HG03521 (cell line): ENCODE measurements at regions not wholly inside any gene's neighbourhood (a gene's known extent, or its start where the extent isn't known, plus 50 kb on each side); places are given as distances from the start of the nearest gene placed in this dataset.

Experiments used
- ATAC-seq: cut with Tn5 transposase; IDR thresholded peaks from one replicate; pipeline ENCODE4 v1.9.1; 2021; ENCODE audit warnings: mild to moderate bottlenecking, moderate library complexity; ENCODE audit not compliant: unreplicated experiment

DNA sequence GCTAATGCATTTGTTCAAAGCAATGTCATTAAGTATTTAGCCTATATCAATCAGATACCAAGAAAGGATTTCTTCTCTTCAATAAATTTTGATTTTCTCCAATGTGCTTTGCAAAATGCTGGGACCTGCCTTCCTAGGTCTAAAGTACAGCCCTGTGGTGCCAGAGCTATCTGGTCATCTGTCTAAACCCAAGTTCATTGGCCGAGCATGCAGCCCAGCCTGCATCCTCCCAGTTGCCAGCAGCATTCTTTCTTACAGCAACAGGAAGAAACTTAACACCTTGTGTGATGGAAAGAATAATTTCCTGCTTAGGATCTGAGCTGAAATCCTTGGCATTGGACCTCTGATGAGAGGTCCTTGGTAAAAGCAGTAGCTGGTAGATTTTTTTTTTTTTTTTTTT lies 310.0 kb downstream of the RBM26 start:
- no peak for ATAC-seq

DNA sequence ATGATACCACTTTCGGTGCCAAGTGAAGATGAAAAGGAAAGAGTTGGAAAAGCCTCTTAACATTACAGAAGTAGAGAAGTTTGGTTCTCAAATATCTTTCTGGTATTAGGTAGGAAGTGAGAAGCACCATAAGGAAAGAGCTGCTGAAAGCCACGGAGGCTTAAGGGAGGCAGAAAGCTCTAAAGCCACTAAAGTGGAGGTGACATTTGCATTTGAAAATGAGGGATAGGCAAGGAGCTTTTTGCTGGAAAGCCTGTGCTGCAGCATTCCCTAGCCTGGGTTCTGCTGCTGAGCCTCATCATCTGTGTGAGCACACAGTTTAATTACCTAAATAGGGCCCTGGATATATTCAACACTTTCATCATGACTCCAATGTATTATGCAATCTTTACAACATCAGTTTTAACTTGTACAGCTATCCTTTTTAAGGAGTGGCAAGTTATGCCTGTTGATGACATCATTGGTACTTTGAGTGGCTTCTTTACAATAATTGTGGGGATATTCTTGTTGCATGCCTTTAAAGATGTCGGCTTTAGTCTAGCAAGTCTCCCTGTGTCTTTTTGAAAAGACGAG lies 315.4 kb downstream of the RBM26 start:
- no peak for ATAC-seq

DNA sequence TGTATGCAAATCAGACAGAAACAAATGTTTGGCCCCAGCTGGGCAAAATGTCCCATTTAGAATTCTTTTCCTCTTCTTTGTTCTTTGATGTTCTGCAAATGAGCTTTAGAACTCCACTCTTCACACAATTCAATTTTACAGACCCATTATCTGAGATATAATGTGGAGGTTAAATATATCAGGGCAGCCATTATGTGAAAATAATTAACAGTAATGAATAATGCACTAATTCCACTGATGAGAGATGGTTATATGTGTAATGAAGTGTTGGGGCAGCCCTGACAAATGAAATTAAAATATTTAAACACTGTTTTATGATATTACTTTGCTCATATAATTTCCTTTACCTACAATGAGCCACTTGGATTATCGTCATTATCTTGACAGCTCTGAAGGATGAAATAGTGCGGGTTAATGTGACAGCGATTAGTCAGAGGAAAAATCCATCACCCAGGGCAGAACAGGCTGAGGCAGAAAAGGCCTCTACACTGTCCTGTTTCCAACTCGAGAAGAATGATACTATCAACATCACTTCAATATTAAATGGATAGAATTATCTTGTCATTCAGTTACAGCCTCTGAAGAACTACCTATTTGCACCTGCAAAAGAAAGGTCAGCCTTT lies 321.1 kb downstream of the RBM26 start:
- no peak for ATAC-seq

DNA sequence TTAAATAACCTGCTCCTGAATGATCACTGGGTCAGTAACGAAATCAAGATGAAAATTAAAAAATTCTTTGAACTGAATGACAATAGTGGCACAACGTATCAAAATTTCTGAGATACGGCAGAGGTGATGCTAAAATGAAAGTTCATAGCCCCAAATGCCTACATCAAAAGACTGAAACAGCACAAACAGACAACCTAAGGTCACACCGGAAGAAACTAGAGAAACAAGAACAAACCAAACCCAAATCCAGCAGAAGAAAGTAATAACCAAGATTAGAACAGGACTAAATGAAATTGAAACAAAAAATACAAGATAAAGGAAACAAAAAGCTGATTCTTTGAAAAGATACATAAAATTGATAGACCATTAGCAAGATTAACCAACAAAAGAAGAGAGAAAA lies 324.1 kb downstream of the RBM26 start:
- no peak for ATAC-seq

DNA sequence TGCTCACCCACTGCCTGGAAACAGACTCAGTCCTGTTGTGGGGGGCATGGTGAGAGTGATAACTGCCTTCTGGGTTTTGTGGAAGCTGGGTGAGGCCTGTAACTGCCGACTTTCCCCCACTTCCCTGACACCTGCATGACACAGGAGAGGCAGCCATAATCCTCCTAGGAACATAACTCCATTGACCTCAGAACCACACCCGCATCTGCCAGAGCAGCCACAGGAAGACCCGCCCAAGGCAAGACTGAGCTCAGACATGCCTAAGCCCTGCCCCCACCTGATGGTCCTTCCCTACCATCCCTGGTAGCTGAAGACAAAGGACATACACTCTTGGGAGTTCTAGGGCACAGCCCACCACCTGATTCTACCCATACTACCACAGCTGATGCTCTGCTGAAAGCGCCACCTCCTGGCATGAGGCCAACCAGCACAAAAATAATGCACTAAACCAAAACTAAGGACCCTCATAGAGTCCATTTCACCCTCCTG lies 326.7 kb downstream of the RBM26 start:
- no peak for ATAC-seq

DNA sequence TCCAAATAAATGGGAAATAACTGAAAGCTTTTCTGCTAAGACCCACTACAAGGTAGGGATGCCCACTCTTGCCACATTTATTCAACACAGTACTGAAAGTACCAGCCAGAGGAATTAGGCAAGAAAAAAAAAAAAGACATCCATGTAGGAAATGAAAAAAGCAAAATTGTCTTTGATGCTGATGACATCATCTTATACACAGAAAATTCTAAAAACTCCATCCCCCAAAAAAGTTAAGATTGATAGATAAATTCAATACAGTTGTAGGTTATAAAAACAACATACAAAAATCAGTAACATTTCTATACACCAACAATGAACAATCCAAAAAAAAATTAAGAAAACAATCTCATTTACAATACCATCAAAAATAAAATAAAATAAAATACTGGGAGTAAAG lies 330.4 kb downstream of the RBM26 start:
- no peak for ATAC-seq

DNA sequence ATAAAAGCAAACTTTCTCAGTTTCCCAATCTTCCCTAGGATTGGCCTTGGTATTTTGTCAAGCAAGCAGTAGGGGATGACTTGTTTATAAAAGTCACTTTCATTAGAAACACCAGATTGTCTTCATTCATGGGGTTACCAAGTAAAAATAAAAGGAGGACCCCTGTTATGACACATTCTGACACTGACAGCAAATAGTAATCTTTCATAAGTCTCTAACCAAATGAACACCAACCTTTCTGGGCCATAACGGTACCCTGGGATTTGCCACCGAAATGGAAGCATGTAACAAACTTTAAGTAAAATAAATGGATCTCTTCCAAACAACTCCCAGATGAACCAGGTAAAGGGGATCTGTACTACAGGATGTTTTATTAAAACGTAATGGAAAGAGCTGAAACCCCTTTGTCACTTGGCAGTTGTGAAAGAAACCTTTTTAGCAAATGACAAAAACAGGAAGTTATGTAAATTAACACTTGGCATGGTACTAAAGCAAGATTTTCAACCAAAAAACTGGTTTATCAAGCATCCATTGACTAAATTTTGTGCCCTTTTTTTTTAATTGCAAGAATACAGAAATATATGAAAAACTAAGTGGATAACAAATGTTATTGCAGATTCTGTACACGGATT lies 335.6 kb downstream of the RBM26 start:
- ATAC-seq, result no peak

DNA sequence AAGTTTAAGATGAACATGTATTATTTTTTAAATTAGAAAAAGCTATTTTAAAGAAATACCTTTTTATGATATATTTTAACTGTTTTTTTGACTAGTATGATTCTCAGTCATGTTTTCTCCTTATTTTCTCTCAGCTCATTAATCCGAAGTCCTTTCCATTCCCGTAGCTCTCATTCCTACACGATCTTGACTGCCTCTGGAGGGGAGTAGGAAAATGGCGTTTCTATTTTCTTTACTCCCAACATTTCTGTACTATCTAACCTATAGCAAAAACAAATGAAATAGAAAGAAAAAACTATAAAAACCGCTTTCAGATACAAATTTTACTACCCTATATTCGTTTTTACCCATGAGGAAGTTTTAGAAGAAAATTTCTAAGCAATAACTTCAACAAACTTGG lies 343.8 kb downstream of the RBM26 start:
- ATAC-seq, result no peak

DNA sequence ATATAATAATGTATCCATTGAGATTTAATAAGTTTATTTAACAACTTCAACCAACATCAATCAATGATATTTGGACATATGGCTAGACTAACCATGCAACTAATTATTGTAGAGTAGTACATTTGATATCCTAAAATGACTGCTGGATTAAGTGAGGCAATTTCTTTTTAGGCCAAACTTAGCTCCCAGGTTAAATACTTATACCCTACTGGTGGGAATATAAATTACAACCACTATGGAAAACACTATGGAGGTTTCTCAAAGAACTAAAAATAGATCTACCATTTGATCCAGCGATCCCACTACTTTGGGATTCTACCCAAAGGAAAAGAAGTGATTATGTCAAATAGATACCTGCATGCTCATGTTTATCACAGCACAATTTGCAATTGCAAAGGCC lies 345.8 kb downstream of the RBM26 start:
- no peak for ATAC-seq

DNA sequence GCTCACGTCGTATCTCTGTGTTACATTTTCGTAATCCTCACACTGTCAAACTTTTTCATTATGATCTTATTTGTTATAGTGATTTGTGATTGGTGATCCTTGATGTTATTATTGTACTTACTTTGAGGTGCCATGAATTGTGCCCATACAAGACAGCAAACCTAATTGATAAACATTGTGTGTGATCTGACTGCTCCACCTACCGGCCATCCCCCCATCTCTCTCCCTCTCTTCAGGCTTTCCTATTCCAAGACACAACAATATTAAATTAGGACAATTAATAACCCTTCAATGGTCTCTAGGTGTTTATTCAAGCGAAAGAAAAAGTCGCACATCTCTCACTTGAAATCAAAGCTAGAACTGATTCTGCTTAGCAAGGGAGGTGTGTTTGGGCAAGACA lies 349.3 kb downstream of the RBM26 start:
- no peak for ATAC-seq

DNA sequence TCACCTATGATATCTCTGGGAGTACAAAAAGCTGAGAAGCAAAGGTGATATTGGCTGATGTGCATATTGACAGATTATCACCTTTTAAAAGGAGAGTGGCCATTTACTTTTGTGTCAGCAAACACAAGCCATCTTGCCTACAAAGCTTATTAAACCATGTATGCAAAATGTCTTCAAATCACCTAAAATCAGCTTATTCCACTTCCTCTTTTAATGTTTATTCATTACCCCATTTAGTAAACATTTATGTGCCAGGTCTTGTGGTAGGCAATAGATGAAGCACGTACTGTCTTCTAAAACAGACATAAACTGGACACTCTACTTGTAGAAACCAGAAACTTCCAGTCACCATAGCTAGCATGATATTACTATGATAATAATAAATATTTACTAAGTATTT lies 354.6 kb downstream of the RBM26 start:
- no peak for ATAC-seq

DNA sequence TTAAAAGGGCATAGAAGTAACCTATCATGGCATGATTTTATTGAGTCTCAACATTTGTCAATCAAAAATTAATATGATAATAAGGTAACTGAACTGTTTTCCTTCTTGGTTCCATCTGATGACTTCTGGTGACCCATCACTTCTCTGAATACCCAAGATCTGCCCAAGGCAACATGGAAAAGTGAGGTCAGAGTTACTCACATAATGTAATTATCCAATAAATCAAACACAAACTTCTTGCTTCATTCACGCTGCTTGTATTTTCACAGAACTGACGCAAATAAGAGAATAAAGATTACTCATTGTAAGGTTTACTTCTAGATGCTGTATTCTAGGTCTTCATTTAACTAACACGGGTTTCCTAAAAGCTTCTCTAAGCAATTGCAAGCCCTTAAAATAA lies 361.6 kb downstream of the RBM26 start:
- ATAC-seq, result no peak

DNA sequence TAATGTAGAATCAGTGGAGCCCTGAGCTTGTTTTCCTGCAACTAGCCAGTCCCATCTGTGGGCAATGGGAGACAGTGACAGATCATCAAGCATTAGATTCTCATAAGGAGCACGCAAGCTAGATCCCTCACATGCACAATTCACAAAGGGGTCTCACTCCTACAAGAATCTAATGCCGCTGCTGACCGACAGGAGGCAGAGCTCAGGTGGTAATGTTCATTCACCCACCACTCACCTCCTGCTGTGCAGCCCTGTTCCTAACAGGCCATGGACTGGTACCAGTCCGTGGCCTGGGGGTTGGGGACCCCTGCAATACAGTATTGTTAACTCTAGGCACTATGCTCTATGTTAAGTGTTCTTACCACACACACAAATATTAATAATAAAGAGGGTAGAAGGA lies 362.8 kb downstream of the RBM26 start:
- ATAC-seq, result no peak

DNA sequence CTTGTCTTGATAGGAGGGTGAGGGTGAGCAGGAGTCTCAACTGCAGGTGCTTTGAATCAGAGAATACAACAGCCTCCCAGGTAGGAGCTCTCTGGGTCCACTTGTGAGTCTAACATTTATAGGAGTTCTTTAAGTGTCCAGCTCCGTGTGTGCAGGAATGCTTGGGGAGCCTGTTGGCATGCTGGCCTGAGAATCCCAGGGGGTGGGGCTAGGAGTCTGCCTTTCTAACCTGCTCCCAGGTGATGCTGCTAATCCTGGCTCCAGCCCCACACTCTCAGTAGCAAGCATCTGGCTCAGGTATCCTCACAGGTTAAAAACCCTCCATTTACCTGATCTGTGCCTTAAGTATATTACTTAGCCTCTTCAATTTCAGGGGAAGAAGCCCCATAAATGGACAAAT lies 368.9 kb downstream of the RBM26 start:
- ATAC-seq, result no peak

DNA sequence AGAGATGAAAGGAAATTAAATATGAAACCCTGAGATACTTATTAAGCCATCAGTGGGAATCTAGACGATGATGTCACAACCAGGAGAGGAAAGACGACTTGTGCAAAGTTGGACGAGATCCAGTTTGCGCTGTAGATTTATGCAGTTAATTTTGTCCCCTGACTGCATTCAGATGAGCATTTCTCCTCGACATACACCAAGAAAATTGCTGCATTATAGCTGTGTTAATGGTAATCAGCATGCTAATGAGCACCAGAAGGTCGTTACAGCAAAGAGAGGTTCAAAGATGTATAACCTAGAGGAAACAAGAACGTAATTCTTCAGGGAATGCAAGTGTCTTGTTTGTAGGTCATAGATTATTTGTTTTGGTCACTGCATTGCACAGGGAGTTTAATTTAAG lies 371.7 kb downstream of the RBM26 start:
- no peak for ATAC-seq

DNA sequence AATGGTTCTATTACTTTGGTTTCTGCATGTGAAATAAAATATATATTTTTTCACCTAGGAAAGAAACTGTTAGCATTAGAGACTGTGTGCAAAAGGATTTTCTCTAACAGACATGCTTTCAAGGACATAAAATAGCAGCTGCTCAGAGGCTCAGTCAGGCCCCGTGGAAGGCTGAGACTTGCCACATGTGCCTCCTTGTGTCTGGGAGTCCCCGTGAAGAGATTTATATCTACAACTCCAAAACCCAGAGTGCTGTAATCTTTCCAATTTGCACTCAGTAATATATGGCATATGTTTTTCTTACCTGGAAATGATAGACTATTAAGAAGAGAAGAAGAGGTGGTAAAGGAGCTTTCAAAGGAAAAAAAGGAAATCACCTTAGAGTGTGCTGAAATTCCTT lies 371.6 kb upstream of the OBI1 start:
- ATAC-seq, result no peak

DNA sequence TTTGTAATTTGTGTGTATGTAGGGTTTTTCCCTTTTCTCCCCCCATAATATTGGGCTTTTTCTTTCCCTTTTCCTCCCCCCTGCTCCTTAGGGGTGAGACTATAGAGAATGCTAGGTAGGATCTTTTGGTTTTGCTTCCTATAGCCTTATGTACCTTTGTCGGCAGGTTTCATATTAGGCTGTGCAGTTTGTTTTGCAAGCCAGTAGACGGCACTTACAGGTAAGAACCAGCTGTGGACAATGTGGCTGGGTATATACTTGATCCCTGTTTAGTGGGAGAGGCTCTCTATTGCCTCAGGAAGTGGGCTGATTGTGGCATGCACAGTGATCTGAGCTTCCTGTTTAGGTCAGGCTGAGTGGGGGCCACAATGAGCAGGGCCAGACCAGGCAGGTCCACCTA lies 359.2 kb upstream of the OBI1 start:
- no peak for ATAC-seq

DNA sequence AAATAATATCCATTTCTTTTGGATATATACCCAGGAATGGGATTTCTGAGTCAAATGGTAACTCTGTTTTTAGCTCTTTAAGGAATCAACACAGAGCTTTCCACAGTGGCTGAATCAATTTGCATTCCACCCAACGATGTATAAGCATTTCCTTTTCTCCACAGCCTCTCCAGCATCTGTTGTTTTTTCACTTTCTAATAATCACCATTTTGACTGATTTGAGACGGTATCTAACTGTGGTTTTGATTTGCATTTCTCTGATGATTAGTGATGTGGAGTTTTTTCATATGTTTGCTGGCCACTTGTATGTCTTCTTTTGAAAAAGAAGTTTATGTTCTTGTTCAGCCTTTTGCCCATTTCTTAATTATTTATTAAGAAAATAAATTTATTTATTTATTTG lies 352.2 kb upstream of the OBI1 start:
- no peak for ATAC-seq

DNA sequence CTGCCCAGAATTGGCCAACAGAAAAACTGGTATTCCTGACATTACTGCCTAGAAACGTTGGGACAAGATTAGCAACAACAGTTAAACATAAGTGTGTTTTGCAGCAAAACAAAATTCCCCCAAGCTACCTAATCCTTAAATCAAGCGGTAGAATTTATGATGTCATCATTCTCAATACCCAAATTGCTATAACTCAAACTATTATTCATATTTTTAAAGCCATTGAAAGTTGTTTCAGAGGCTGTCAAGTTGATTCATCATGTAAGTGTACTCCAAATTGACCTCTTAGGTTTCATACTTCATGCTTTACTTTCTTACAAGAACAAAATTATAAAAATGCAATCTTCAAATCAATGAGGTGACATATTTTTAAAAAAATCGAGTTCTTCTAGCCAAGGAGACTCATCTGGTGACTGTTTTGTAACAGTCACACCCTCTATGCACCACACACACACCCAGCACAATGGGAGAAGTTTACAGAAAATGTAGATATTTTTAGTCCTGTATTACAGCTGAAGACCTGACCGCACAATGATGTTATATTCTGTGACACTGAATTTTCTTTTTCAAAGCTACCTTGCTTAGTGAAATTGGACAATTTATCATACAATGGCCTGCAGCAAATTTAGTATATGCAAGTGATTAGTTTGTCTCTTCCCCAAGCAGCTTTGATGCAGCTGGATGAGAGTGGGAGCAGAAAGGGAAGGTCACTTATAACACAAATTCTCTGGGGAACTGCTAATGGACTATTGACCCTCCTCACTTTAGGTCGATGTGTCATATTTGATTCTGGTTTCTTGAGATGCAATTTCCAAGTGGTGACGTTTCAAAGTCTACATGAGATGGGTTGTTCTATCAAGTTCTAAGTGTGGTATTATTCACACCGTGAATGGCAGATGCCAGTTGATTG lies 345.3 kb upstream of the OBI1 start:
- no peak for ATAC-seq

DNA sequence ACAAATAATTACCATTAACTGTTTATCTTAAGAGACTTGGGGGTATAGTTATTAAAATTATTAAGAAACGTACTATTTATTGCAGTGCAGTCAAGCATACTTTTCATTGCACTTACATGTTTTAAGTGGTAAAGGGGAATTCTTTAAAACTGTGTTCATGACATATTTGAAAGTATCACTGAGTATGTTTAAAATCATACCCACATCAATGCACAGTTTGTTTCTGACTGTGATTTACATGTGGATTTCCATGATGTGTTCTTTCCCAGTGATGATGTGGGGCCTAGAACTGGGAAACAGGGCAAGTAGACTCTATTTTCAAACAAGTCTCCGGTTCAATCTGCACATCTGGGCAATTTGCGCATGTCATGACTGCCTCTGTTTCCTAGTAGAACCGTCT lies 340.5 kb upstream of the OBI1 start:
- no peak for ATAC-seq

DNA sequence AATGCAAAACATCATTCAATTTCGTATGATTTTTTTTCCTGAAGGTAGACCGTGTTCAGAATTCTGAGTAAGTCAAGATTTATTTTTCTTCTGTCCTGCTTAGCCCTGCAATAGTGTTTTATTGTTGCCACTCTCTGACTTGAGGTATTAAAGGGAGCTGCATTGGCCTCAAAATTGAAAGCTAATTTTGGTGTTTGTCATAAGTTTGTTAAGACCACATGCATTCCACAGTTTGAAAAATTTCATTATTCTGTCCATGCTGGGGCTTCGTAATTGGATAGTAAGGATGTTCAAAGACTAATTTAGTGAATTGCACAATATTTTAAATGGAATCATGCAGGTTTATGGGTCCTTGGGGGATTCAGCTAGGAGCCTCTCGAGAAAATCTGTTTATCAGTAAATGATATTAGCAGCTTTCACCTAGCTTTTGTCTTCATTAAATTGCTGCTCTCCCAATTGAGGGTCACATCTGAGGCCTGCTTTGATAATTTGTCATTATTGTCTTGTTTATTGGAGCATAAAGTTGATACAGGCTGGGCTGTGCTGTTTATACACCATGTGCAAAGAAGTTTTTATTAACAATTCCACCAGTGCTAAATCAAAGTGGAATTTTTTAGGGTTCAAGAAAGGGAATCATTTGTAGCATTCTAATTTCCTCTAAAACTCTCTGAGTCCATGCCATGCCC lies 339.8 kb upstream of the OBI1 start:
- no peak for ATAC-seq
